ENCODE measurements at regions not wholly inside any gene's neighbourhood (a gene's known extent, or its start where the extent isn't known, plus 50 kb on each side); places are given as distances from the start of the nearest gene placed in this dataset.

- H3K4me3 ChIP-seq = no peak overlapping the region
- no peaks in the 10 kb centered on the region for H3K9me1 ChIP-seq (ENCODE audit: control insufficient read depth, insufficient read depth, low read length)
- intact Hi-C loops (cut with micrococcal nuclease) = no loop called here
- H3K9ac ChIP-seq (ENCODE audit: insufficient read depth in 1 of 2, low read depth in 2 of 2, low read length in 2 of 2) = no peak overlapping the region
- no peaks in the 10 kb centered on the region for H3K4me1 ChIP-seq (replicated peaks in 1 of 2; ENCODE audit: control insufficient read depth in 2 of 2, insufficient read depth in 2 of 2, low read length in 2 of 2)
- H4K20me1 ChIP-seq (replicated peaks; ENCODE audit: control insufficient read depth, insufficient read depth, low read length) = no peaks in the 10 kb centered on the region
- H3K9me3 ChIP-seq (replicated peaks; ENCODE audit: control insufficient read depth, insufficient read depth, low read depth, low read length) = no peaks in the 10 kb centered on the region
- ChIA-PET CTCF (ENCODE audit: low intra/inter-chr PET ratio) (no interaction called here), POLR2A (no interaction called here)
- in situ Hi-C loops (cut with MboI) = no loop called here
- no peak overlapping the region for H2AFZ ChIP-seq (ENCODE audit: low read depth, low read length)
- H3K27ac ChIP-seq (ENCODE audit: extremely low read depth, low read depth, low read length) = no peak overlapping the region
- H3K4me2 ChIP-seq (ENCODE audit: insufficient read depth, low read length) = no peak overlapping the region
- no peaks in the 10 kb centered on the region for H3K36me3 ChIP-seq (ENCODE audit: control insufficient read depth, insufficient read depth, low read length)
- FAIRE-seq (no peak), DNase-seq (ENCODE audit: extremely low read depth in 1 of 4, low spot score in 3 of 4) (no peak), ATAC-seq (no peak)
- no TSS peak for BruUV-seq (replicated peaks)
- H3K79me2 ChIP-seq (ENCODE audit: control insufficient read depth, insufficient read depth, low read length) = no peaks in the 10 kb centered on the region
- H3K27me3 ChIP-seq (ENCODE audit: control insufficient read depth in 2 of 2, insufficient read depth in 2 of 2, low read length in 2 of 2) = no peaks in the 10 kb centered on the region
- WGBS (ENCODE audit: insufficient coverage, low coverage, missing lambda C conversion rate) = 0% methylated on average over 1 of the region's 1 CpG
- TF ChIP-seq ETS2 (tag; IDR thresholded peaks at IDR 0.05; ENCODE audit: borderline replicate concordance, poor library complexity, severe bottlenecking) = no peak
- no peak for TF ChIP-seq SMAD4 (CRISPR knock-in tag; conservative IDR thresholded peaks at IDR 0.05)
- TF ChIP-seq HMG20B (CRISPR knock-in tag; IDR thresholded peaks at IDR 0.05) = no peak
- TF ChIP-seq, protein P1, sequence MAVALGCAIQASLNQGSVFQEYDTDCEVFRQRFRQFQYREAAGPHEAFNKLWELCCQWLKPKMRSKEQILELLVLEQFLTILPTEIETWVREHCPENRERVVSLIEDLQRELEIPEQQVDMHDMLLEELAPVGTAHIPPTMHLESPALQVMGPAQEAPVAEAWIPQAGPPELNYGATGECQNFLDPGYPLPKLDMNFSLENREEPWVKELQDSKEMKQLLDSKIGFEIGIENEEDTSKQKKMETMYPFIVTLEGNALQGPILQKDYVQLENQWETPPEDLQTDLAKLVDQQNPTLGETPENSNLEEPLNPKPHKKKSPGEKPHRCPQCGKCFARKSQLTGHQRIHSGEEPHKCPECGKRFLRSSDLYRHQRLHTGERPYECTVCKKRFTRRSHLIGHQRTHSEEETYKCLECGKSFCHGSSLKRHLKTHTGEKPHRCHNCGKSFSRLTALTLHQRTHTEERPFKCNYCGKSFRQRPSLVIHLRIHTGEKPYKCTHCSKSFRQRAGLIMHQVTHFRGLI (CRISPR knock-in tag; IDR thresholded peaks at IDR 0.05) = no peak
- no peak for TF ChIP-seq CBFB (CRISPR knock-in tag; IDR thresholded peaks at IDR 0.05)
- TF ChIP-seq DDX20 (tag; IDR thresholded peaks at IDR 0.05; ENCODE audit: low read depth) = no peak
- no peak for TF ChIP-seq MCM5 (IDR thresholded peaks at IDR 0.05; ENCODE audit: low read depth)
- TF ChIP-seq, protein P2, sequence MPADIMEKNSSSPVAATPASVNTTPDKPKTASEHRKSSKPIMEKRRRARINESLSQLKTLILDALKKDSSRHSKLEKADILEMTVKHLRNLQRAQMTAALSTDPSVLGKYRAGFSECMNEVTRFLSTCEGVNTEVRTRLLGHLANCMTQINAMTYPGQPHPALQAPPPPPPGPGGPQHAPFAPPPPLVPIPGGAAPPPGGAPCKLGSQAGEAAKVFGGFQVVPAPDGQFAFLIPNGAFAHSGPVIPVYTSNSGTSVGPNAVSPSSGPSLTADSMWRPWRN (IDR thresholded peaks at IDR 0.05; ENCODE audit: low read depth) = no peak
- no peak for TF ChIP-seq ZNF12 (CRISPR knock-in tag; IDR thresholded peaks at IDR 0.05)
- TF ChIP-seq, protein P3, sequence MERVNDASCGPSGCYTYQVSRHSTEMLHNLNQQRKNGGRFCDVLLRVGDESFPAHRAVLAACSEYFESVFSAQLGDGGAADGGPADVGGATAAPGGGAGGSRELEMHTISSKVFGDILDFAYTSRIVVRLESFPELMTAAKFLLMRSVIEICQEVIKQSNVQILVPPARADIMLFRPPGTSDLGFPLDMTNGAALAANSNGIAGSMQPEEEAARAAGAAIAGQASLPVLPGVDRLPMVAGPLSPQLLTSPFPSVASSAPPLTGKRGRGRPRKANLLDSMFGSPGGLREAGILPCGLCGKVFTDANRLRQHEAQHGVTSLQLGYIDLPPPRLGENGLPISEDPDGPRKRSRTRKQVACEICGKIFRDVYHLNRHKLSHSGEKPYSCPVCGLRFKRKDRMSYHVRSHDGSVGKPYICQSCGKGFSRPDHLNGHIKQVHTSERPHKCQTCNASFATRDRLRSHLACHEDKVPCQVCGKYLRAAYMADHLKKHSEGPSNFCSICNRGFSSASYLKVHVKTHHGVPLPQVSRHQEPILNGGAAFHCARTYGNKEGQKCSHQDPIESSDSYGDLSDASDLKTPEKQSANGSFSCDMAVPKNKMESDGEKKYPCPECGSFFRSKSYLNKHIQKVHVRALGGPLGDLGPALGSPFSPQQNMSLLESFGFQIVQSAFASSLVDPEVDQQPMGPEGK (CRISPR knock-in tag; IDR thresholded peaks at IDR 0.05; ENCODE audit: borderline replicate concordance) = no peak
- TF ChIP-seq ZNF561 (CRISPR knock-in tag; conservative IDR thresholded peaks at IDR 0.05) = no peak
- no peak for TF ChIP-seq IFI16 (CRISPR knock-in tag; IDR thresholded peaks at IDR 0.05)
- TF ChIP-seq PURB (CRISPR knock-in tag; IDR thresholded peaks at IDR 0.05; ENCODE audit: low read depth) = no peak
- no peak for TF ChIP-seq EZH2 (IDR thresholded peaks at IDR 0.05; ENCODE audit: borderline replicate concordance, low read depth, low read length)
- TF ChIP-seq MITF (IDR thresholded peaks at IDR 0.05) = no peak
- TF ChIP-seq KLF13 (tag; IDR thresholded peaks at IDR 0.05; ENCODE audit: borderline replicate concordance, low read depth) = no peak
- TF ChIP-seq SNRNP70 (optimal IDR thresholded peaks at IDR 0.05; ENCODE audit: low read depth, low read length) = no peak
- TF ChIP-seq ZNF778 (CRISPR knock-in tag; IDR thresholded peaks at IDR 0.05) = no peak
- no peak for TF ChIP-seq ATF1 (CRISPR knock-in tag; IDR thresholded peaks at IDR 0.05)
- no peak for TF ChIP-seq ATF1 (tag; IDR thresholded peaks at IDR 0.05)
- no peak for TF ChIP-seq HNRNPLL (IDR thresholded peaks at IDR 0.05; ENCODE audit: low read depth, low read length, poor library complexity, severe bottlenecking)
Observed at GRCh38 chr13:89603187-89603586, 1744.3 kb upstream of the MIR17HG start.

Measured in K562 (cell line).